Activated naive CD4-positive, alpha-beta T cell treated with anti-CD3 and anti-CD28 coated beads, Interleukin-2, amount 50 U/mL, for 72 hours (primary cell): ENCODE measurements at regions not wholly inside any gene's neighbourhood (a gene's known extent, or its start where the extent isn't known, plus 50 kb on each side); places are given as distances from the start of the nearest gene placed in this dataset.
A peak's percentile ranks its signal among the peaks of the same experiment; 100 is the strongest.

Source experiments
- ATAC-seq, 2 donors: fragments of 150-1000 bp; cut with Tn5 transposase; 2 replicates each; pipeline ENCODE4 v1.10.0; 2021; ENCODE audit warnings: mild to moderate bottlenecking in 2 of 2, moderate library complexity in 2 of 2
- DNase-seq, 2 donors: peaks; one replicate each; pipeline ENCODE4 v3.0.0; 2021 to 2022; ENCODE audit warnings: low spot score in 2 of 2
- H3K27ac Mint-ChIP-seq, 2 donors: one replicate each; pipeline ENCODE4 v1.8.0; 2022; ENCODE audit warnings: mild to moderate bottlenecking in 2 of 2, mixed read lengths in 2 of 2
- H3K36me3 Mint-ChIP-seq, 2 donors: one replicate each; pipeline ENCODE4 v1.8.0; 2022; ENCODE audit warnings: mixed read lengths in 2 of 2
- H3K9me3 Mint-ChIP-seq, 2 donors: one replicate each; pipeline ENCODE4 v1.8.0; 2022; ENCODE audit warnings: mixed read lengths in 2 of 2

- DNase-seq (no peak), ATAC-seq (no peak)
- Mint-ChIP-seq H3K27ac (no peak overlapping the region), H3K9me3 (peaks cover 4% of the 10 kb centered on the region in 2 donors), H3K36me3 (no peaks in the 10 kb centered on the region)
Observed at GRCh38 chr4:129604632-129605255, 508.8 kb downstream of the C4orf33 start.

GRCh38 chr4:129614611-129615010 is 518.7 kb downstream of the C4orf33 start:
- Mint-ChIP-seq H3K9me3 (peaks cover 4 to 9% of the 10 kb centered on the region in 2 donors), H3K27ac (no peak overlapping the region), H3K36me3 (no peaks in the 10 kb centered on the region)
- ATAC-seq: no peak
- no peak for DNase-seq

GRCh38 chr4:129622566-129622965 is 526.6 kb downstream of the C4orf33 start:
- Mint-ChIP-seq H3K27ac (no peak overlapping the region), H3K36me3 (no peaks in the 10 kb centered on the region), H3K9me3 (peaks cover 12 to 13% of the 10 kb centered on the region in 2 donors)
- ATAC-seq (no peak), DNase-seq (no peak)

DNA sequence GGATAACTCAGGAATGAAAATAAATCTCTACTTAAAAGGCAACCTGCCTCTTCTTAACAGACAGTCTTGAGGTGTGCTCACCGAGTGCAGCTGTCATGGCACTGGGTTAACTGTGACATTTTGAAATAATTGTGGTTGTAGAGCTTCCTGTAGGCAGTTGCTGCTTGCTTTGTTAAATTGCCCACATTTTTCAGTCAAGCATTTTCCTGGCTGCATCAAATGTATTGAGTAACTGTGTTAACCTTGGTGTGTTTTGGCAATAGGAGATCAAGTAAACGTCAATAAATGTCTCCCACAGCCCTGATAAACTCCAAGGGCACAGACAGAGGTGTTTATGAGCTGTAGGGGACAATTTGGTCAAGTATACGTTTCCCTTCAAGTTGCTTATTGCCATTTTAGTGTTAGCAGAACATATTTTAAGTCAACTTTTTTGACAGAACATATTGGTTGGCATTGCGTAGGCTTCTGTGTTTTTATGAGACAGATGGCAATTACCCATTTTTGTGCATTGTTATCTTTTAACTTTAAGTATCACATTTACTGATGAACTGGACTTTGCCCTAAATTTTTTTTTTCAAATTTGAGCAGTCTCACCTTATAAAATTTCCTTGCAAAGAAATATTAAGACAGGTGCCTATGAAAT is 527.4 kb downstream of the C4orf33 start:
- ATAC-seq: peak in 1 of 2 donors; percentile 30
- no peak for DNase-seq

GRCh38 chr4:129641179-129641578 is 545.2 kb downstream of the C4orf33 start:
- ATAC-seq: no peak

More for the DNA sequence above, 527.4 kb downstream of the C4orf33 start:
- peaks cover 12 to 13% of the 10 kb centered on the region in 2 donors for H3K9me3 Mint-ChIP-seq
- no peak overlapping the region for H3K27ac Mint-ChIP-seq
- no peaks in the 10 kb centered on the region for H3K36me3 Mint-ChIP-seq

DNA sequence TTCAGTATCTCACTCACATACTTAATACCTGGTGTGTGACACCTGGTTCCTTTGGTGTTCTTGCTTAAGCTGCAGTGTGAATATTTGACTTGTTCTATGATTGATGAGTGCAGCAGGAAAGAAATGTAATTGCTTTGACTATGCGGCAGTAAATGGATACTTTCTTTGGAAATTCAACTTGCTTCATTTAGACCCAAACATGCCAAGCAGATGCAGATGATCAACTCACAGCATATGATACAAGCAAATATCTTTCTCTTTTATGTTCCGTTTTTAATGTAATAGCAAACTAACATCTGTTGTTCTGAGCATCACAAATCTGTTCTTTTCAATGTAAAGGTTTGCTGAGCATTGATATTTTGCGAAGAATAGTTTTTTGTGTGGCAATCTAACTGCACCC is 549.5 kb downstream of the C4orf33 start:
- Mint-ChIP-seq H3K36me3 (no peaks in the 10 kb centered on the region), H3K27ac (no peak overlapping the region), H3K9me3 (peaks cover 0 to 3% of the 10 kb centered on the region in 2 donors)
- ATAC-seq (no peak), DNase-seq (no peak)

More at GRCh38 chr4:129641179-129641578, 545.2 kb downstream of the C4orf33 start:
- H3K9me3 Mint-ChIP-seq: peaks cover 0 to 4% of the 10 kb centered on the region in 2 donors
- DNase-seq: peak in 1 of 2 donors; percentile 52
- no peak overlapping the region for H3K27ac Mint-ChIP-seq
- no peaks in the 10 kb centered on the region for H3K36me3 Mint-ChIP-seq

- Mint-ChIP-seq H3K9me3 (no peaks in the 10 kb centered on the region), H3K27ac (no peak overlapping the region), H3K36me3 (no peaks in the 10 kb centered on the region)
- DNase-seq: no peak
- no peak for ATAC-seq
Observed at GRCh38 chr4:129668092-129668491, 572.1 kb downstream of the C4orf33 start.

- Mint-ChIP-seq H3K9me3 (peaks cover 0 to 7% of the 10 kb centered on the region in 2 donors), H3K27ac (no peak overlapping the region), H3K36me3 (no peaks in the 10 kb centered on the region)
- ATAC-seq: no peak
- no peak for DNase-seq
Observed at GRCh38 chr4:129672941-129673340, 577.0 kb downstream of the C4orf33 start.

- no peak for ATAC-seq
- Mint-ChIP-seq H3K9me3 (peaks cover 0 to 7% of the 10 kb centered on the region in 2 donors), H3K36me3 (no peaks in the 10 kb centered on the region), H3K27ac (no peak overlapping the region)
- no peak for DNase-seq
Observed at GRCh38 chr4:129675036-129675435, 579.1 kb downstream of the C4orf33 start.

- Mint-ChIP-seq H3K27ac (no peak overlapping the region), H3K36me3 (no peaks in the 10 kb centered on the region), H3K9me3 (peaks cover 0 to 7% of the 10 kb centered on the region in 2 donors)
- ATAC-seq (no peak), DNase-seq (no peak)
Observed at GRCh38 chr4:129676934-129677333, 581.0 kb downstream of the C4orf33 start.

GRCh38 chr4:129682586-129682985 is 586.6 kb downstream of the C4orf33 start:
- no peaks in the 10 kb centered on the region for H3K36me3 Mint-ChIP-seq

DNA sequence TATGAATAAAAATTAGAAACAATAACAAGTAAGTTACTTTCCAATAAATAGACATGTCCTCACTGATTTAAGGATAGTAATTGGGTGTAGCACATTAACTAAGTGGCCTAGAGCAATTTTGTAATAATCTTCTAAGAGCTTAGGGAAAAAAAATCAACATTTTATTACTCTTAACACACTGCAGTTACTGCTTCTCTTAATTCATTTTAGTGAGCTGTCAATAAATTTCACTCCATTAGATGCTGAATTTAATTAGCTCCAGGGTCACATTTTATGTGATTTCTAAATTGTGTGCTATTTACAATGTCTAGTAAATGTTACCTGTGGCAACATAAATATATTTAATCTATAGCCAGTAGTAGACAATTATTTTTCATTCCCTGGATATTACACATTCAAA is 612.0 kb downstream of the C4orf33 start:
- H3K36me3 Mint-ChIP-seq: no peaks in the 10 kb centered on the region
- peaks cover 4 to 6% of the 10 kb centered on the region in 2 donors for H3K9me3 Mint-ChIP-seq
- DNase-seq (no peak), ATAC-seq (no peak)
- H3K27ac Mint-ChIP-seq: no peak overlapping the region

More at GRCh38 chr4:129682586-129682985, 586.6 kb downstream of the C4orf33 start:
- DNase-seq (no peak), ATAC-seq (no peak)
- peaks cover 0 to 2% of the 10 kb centered on the region in 2 donors for H3K9me3 Mint-ChIP-seq
- no peak overlapping the region for H3K27ac Mint-ChIP-seq

- H3K27ac Mint-ChIP-seq: no peak overlapping the region
- H3K36me3 Mint-ChIP-seq: no peaks in the 10 kb centered on the region
- ATAC-seq (no peak), DNase-seq (no peak)
- peaks cover 4 to 6% of the 10 kb centered on the region in 2 donors for H3K9me3 Mint-ChIP-seq
Observed at GRCh38 chr4:129708784-129709183, 612.8 kb downstream of the C4orf33 start.

- Mint-ChIP-seq H3K27ac (no peak overlapping the region), H3K9me3 (peaks cover 0 to 10% of the 10 kb centered on the region in 2 donors), H3K36me3 (peaks cover 0 to under 1% of the 10 kb centered on the region in 2 donors)
- ATAC-seq (no peak), DNase-seq (no peak)
Observed at GRCh38 chr4:129738175-129738574, 642.2 kb downstream of the C4orf33 start.

DNA sequence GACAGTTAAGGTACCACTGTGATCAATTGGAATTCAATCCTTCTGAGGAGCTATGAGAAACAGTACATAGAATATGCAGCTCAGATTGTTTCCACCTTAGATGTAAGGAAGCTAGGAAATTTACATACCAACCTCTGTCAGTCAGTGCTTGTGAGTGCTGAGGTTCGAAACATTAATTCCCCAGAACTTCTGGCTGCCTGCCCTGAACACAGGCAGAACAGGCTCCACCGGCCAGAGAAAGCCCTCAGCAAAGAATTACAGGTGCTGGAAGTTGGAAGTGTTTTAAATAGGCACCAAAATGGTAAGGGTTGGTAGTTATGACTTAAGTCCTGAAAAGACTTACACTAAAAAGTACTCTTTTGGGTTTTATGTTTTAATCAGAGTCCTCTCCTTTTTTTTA is 651.8 kb downstream of the C4orf33 start:
- ATAC-seq (no peak), DNase-seq (no peak)
- Mint-ChIP-seq H3K36me3 (no peaks in the 10 kb centered on the region), H3K27ac (no peak overlapping the region), H3K9me3 (peaks cover 0 to 4% of the 10 kb centered on the region in 2 donors)

DNA sequence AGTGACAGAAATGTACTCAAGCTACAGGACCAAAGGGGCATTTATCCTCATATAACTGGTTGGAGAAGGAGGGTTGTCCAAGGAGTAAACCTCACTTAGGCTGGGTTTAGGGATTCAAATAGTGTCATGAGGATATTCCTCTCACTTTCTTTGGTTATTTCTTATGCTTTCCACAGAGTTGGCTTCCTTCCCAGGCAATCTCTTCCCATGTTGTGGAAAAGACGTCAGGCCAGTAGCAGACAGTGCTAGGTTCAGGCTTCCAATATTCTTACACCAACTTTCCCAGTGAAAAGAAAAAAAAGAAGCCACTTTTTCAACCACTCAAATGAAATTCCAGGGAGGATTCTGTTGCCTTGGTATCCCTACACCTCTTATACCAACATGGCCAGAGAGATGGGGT is 653.0 kb downstream of the C4orf33 start:
- no peak overlapping the region for H3K27ac Mint-ChIP-seq
- H3K9me3 Mint-ChIP-seq: peaks cover 0 to 5% of the 10 kb centered on the region in 2 donors
- no peaks in the 10 kb centered on the region for H3K36me3 Mint-ChIP-seq
- DNase-seq: no peak
- no peak for ATAC-seq

GRCh38 chr4:129751646-129752045 is 655.7 kb downstream of the C4orf33 start:
- H3K36me3 Mint-ChIP-seq: no peaks in the 10 kb centered on the region
- no peak for ATAC-seq
- no peak for DNase-seq
- H3K27ac Mint-ChIP-seq: no peak overlapping the region
- H3K9me3 Mint-ChIP-seq: peaks cover 3 to 15% of the 10 kb centered on the region in 2 donors

DNA sequence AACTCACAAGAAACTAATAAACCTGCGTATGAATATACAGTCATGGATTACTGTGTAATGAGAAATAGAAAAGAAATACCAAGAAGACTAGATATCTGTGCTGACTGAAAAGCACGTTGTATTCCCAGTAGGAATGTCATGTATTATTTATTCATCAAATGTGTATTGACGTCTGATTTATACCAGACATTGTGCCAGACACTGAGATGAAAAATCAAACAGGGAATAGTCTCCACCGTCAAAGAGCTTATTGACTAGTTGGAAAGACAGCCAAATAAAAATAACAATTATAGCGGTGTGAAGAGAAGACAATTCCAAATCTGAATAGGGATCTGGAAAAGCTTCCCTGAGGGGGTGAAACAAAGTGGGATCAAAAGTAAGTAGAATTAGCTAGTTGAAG is 687.6 kb downstream of the C4orf33 start:
- Mint-ChIP-seq H3K36me3 (no peaks in the 10 kb centered on the region), H3K27ac (no peak overlapping the region), H3K9me3 (peaks cover 5 to 12% of the 10 kb centered on the region in 2 donors)
- no peak for ATAC-seq
- DNase-seq: no peak
